ENCODE measurements at regions not wholly inside any gene's neighbourhood (a gene's known extent, or its start where the extent isn't known, plus 50 kb on each side); places are given as distances from the start of the nearest gene placed in this dataset.
A peak's percentile ranks its signal among the peaks of the same experiment; 100 is the strongest.

- Histone ChIP-seq H2AFZ (ENCODE audit: control insufficient read depth, low read depth, low read length) (no peak overlapping the region), H3K27me3 (replicated peaks in 1 of 2; ENCODE audit: control insufficient read depth in 2 of 2, insufficient read depth in 2 of 2, low read length in 1 of 2) (no peaks in the 10 kb centered on the region), H3K4me2 (ENCODE audit: control insufficient read depth, insufficient read depth) (no peak overlapping the region), H3K36me3 (ENCODE audit: control insufficient read depth in 2 of 2, insufficient read depth in 2 of 2, low read length in 1 of 2) (no peaks in the 10 kb centered on the region), H3K27ac (ENCODE audit: control insufficient read depth, insufficient read depth) (no peak overlapping the region), H4K20me1 (ENCODE audit: control insufficient read depth, insufficient read depth) (no peaks in the 10 kb centered on the region), H3K79me2 (ENCODE audit: control insufficient read depth, insufficient read depth, low read length) (no peaks in the 10 kb centered on the region), H3K4me1 (ENCODE audit: control insufficient read depth, insufficient read depth, low read length) (no peaks in the 10 kb centered on the region), H3K4me3 (no peak overlapping the region), H3K9ac (ENCODE audit: control insufficient read depth, insufficient read depth, low read length) (no peak overlapping the region), H3K9me3 (replicated peaks; ENCODE audit: control insufficient read depth, insufficient read depth, low read length) (no peaks in the 10 kb centered on the region)
- RAD21 ChIA-PET (ENCODE audit: unreplicated experiment), result no interaction called here
- CTCF ChIA-PET, result interaction anchor here (1.0 to 1.1 kb wide), 2 partner anchors 33 to 70 kb away, joined by 3 to 4 read pairs; no protein-coding TSS in a partner anchor
- ATAC-seq, result peak; percentile 92
- 0% methylated on average over 2 of the region's 2 CpGs for WGBS (ENCODE audit: insufficient coverage, insufficient replicate concordance, low lambda C conversion rate, missing lambda C conversion rate)
- in situ Hi-C loops (cut with MboI), result no loop called here
- peak; percentile 12 for DNase-seq (ENCODE audit: low read depth, low spot score)
- no TSS peak for BruUV-seq (replicated peaks)
- SMC1A ChIA-PET (ENCODE audit: uncharacterized antibody, unreplicated experiment), result interaction anchor here (0.6 kb wide), 1 partner anchor 165 kb away, joined by 3 read pairs; no protein-coding TSS in a partner anchor
- POLR2A ChIA-PET, result no interaction called here
- FAIRE-seq, result peak; percentile 49
- intact Hi-C loops (cut with micrococcal nuclease; ENCODE audit: unreplicated experiment), result no loop called here
- TF ChIP-seq BMI1 (IDR thresholded peaks at IDR 0.05; ENCODE audit: borderline replicate concordance), result no peak
- peak; percentile 37; the same call in 1 of the 2 replicates for TF ChIP-seq CREB1 (IDR thresholded peaks at IDR 0.05; ENCODE audit: low read depth)
- TF ChIP-seq FOXM1 (IDR thresholded peaks at IDR 0.05; ENCODE audit: low read depth, low read length), result no peak
- TF ChIP-seq TCF7 (IDR thresholded peaks at IDR 0.05; ENCODE audit: borderline replicate concordance), result peak; percentile 96
- no peak for TF ChIP-seq ZBED1 (IDR thresholded peaks at IDR 0.05; ENCODE audit: borderline replicate concordance)
- no peak for TF ChIP-seq MTA2 (IDR thresholded peaks at IDR 0.05; ENCODE audit: low read depth)
- no peak for TF ChIP-seq SKIL (IDR thresholded peaks at IDR 0.05; ENCODE audit: low read depth, poor library complexity, severe bottlenecking)
- TF ChIP-seq ASH2L (IDR thresholded peaks at IDR 0.05; ENCODE audit: borderline replicate concordance, low read depth), result no peak
- TF ChIP-seq SRF (IDR thresholded peaks at IDR 0.05; ENCODE audit: low read depth in 2 of 2, low read length in 2 of 2), result no peak
- TF ChIP-seq RELA (IDR thresholded peaks at IDR 0.05; ENCODE audit: borderline replicate concordance, partially characterized antibody), result no peak
- no peak for TF ChIP-seq IKZF2 (IDR thresholded peaks at IDR 0.05)
- no peak for TF ChIP-seq E2F8 (IDR thresholded peaks at IDR 0.05; ENCODE audit: low read depth, partially characterized antibody)
- TF ChIP-seq PAX8 (IDR thresholded peaks at IDR 0.05), result no peak
- no peak for TF ChIP-seq ZNF687 (IDR thresholded peaks at IDR 0.05)
- no peak for TF ChIP-seq POLR2A (IDR thresholded peaks at IDR 0.05; ENCODE audit: low read depth, low read length)
- TF ChIP-seq EP300 (IDR thresholded peaks at IDR 0.05; ENCODE audit: borderline replicate concordance in 1 of 2, control insufficient read depth in 1 of 2, low read depth in 2 of 2, low read length in 2 of 2), result peak in 1 of 2 experiments; percentile 36; a peak in 1 of 4 replicates
- no peak for TF ChIP-seq BRCA1 (IDR thresholded peaks at IDR 0.05; ENCODE audit: low read depth, low read length)
These were observed 230.3 kb upstream of the USP24 start for GRCh38 chr1:55445416-55445815.
